ENCODE measurements at regions not wholly inside any gene's neighbourhood (a gene's known extent, or its start where the extent isn't known, plus 50 kb on each side); places are given as distances from the start of the nearest gene placed in this dataset.

DNA sequence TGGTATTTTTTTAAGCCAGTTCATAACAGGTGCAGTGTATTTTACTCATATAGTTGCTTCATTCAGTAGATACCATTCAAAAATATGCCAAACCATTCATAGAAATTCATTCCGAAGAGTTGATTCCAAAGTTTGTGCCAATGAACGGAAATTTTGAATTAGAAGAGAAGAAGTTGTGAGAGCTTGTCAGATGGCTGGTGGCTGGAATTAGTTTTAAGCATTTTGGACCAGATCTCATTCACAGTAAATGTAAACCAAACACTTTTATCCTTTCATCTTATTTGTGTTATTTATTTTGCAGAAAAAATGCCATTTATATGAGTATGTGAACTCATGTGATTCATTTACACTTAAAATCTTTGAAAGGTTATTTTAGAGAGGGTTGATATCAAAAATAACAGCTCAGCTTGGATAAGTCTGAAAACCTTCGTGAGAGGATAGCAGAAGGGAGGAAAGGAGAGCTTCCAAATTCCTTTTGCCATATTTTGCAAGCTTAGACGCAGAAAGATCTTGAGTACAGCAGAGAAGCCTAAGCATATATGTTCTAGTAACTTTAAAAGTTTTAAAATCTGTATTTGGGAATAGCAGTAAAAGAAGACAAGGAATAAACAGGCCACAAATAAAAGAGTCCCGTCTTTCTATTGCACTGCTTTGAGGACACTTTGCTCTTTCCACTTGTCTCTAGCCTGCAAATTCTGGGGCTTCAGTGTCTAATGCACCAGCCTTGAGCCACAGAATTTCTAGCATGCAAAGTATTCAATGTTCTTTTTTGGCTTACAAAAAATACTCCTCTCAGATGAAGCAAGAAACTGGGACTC is 253.6 kb upstream of the FLRT2 start:
- Histone ChIP-seq H3K27me3 (replicated peaks; ENCODE audit: insufficient read depth) (no peaks in the 10 kb centered on the region), H3K9me3 (no peaks in the 10 kb centered on the region), H3K36me3 (no peaks in the 10 kb centered on the region), H3K4me1 (replicated peaks) (no peaks in the 10 kb centered on the region), H3K27ac (no peak overlapping the region), H3K4me3 (no peak overlapping the region)
- TF ChIP-seq POLR2AphosphoS5 (IDR thresholded peaks at IDR 0.05) (no peak), POLR2A (IDR thresholded peaks at IDR 0.05) (no peak)
- TF ChIP-seq, protein P1, sequence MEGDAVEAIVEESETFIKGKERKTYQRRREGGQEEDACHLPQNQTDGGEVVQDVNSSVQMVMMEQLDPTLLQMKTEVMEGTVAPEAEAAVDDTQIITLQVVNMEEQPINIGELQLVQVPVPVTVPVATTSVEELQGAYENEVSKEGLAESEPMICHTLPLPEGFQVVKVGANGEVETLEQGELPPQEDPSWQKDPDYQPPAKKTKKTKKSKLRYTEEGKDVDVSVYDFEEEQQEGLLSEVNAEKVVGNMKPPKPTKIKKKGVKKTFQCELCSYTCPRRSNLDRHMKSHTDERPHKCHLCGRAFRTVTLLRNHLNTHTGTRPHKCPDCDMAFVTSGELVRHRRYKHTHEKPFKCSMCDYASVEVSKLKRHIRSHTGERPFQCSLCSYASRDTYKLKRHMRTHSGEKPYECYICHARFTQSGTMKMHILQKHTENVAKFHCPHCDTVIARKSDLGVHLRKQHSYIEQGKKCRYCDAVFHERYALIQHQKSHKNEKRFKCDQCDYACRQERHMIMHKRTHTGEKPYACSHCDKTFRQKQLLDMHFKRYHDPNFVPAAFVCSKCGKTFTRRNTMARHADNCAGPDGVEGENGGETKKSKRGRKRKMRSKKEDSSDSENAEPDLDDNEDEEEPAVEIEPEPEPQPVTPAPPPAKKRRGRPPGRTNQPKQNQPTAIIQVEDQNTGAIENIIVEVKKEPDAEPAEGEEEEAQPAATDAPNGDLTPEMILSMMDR (IDR thresholded peaks at IDR 0.05): no peak
- intact Hi-C loops (cut with DNase I): no loop called here
- 67% methylated on average over 5 of the region's 5 CpGs for WGBS
- no peak for DNase-seq (ENCODE audit: low spot score)

DNA sequence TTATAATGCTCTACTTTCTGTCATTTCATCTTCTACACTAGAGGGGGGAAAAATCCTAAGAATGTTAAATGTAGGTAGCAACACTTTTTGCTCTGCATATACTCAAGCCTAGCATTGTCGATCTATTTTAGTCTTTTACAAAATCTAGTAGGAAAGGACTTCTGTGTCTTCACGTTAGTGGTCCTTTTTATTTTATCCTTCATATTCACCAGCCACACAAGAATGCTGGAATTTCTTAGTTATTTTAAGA is 253.0 kb upstream of the FLRT2 start:
- Histone ChIP-seq H3K27me3 (replicated peaks; ENCODE audit: insufficient read depth) (no peaks in the 10 kb centered on the region), H3K4me1 (replicated peaks) (no peaks in the 10 kb centered on the region), H3K4me3 (no peak overlapping the region), H3K36me3 (no peaks in the 10 kb centered on the region), H3K27ac (no peak overlapping the region), H3K9me3 (no peaks in the 10 kb centered on the region)
- intact Hi-C loops (cut with DNase I): no loop called here
- no peak for DNase-seq (ENCODE audit: low spot score)
- no peak for TF ChIP-seq POLR2AphosphoS5 (IDR thresholded peaks at IDR 0.05)
- TF ChIP-seq POLR2A (IDR thresholded peaks at IDR 0.05): no peak
- TF ChIP-seq, protein P1 (IDR thresholded peaks at IDR 0.05): no peak
- WGBS: 79% methylated on average over 2 of the region's 2 CpGs

DNA sequence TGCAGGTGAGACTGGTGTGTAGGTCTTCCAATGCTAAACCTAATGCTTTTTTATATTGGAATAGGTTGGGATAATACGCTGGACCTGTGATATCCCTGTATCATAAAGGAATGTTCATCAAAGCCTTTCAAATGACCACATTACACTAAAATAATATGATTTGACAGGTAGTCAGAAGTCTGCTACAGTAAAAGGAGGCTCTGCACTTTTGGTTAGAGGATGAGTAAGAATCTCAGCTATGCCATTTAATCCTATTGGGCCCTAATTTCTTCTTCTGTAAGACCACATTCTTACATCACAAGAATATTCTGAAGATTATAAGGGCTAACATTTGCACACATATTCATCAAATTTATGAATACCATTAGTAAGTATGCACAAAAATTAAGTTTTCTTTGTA is 250.5 kb upstream of the FLRT2 start:
- Histone ChIP-seq H3K36me3 (no peaks in the 10 kb centered on the region), H3K27me3 (replicated peaks; ENCODE audit: insufficient read depth) (no peaks in the 10 kb centered on the region), H3K4me3 (no peak overlapping the region), H3K27ac (no peak overlapping the region), H3K4me1 (replicated peaks) (no peaks in the 10 kb centered on the region), H3K9me3 (no peaks in the 10 kb centered on the region)
- WGBS: 94% methylated on average over 1 of the region's 1 CpG
- DNase-seq (ENCODE audit: low spot score): no peak
- intact Hi-C loops (cut with DNase I): no loop called here
- TF ChIP-seq POLR2A (IDR thresholded peaks at IDR 0.05) (no peak), POLR2AphosphoS5 (IDR thresholded peaks at IDR 0.05) (no peak)
- TF ChIP-seq, protein P1 (IDR thresholded peaks at IDR 0.05): no peak

DNA sequence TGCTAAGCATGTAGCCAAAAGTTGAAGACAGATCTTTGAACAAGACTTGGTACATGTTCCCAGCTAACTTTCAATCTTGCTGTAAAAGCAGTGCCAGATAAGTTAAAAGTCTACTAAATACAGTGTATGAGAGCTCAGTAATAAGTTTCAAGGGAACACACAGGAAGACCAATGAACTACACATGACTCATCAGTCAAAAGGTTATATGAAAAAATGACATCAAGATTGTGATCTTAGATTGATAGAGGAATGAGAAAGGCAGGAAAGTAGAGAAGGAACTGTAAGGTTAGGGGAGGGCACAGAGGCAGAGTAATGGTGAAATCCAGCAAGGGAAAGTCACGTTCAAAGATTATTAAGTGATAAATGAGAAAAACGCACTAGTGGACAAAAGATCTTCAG is 249.9 kb upstream of the FLRT2 start:
- no peak overlapping the region for H3K4me3 ChIP-seq
- DNase-seq (ENCODE audit: low spot score): no peak
- H3K27ac ChIP-seq: no peak overlapping the region
- WGBS: 85% methylated on average over 2 of the region's 2 CpGs
- intact Hi-C loops (cut with DNase I): no loop called here
- H3K36me3 ChIP-seq: no peaks in the 10 kb centered on the region
- no peaks in the 10 kb centered on the region for H3K9me3 ChIP-seq
- no peaks in the 10 kb centered on the region for H3K4me1 ChIP-seq (replicated peaks)
- no peaks in the 10 kb centered on the region for H3K27me3 ChIP-seq (replicated peaks; ENCODE audit: insufficient read depth)
- TF ChIP-seq POLR2A (IDR thresholded peaks at IDR 0.05) (no peak), POLR2AphosphoS5 (IDR thresholded peaks at IDR 0.05) (no peak)
- TF ChIP-seq, protein P1 (IDR thresholded peaks at IDR 0.05): no peak

DNA sequence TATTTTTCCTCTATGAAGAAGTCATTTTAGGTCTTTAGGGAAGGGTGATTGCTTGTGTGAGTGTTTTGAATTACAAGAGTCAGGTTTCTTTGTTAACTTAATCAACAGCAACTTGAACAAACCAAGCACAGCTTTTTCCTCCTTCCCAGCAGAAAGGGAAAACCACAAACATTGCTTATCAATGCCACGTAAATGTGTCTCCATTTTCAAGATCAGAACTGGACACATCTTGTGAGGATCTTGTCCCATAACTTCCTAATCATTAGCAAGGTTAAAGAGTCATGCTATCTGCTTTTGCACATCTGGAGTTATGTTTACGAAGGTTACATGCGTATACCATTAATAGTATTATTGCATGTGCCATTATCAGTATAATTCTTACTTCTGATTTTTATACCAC is 248.0 kb upstream of the FLRT2 start:
- DNase-seq (ENCODE audit: low spot score): no peak
- intact Hi-C loops (cut with DNase I): no loop called here
- 84% methylated on average over 3 of the region's 3 CpGs for WGBS
- TF ChIP-seq POLR2AphosphoS5 (IDR thresholded peaks at IDR 0.05) (no peak), POLR2A (IDR thresholded peaks at IDR 0.05) (no peak)
- TF ChIP-seq, protein P1 (IDR thresholded peaks at IDR 0.05): no peak
- Histone ChIP-seq H3K27ac (no peak overlapping the region), H3K9me3 (no peaks in the 10 kb centered on the region), H3K4me3 (no peak overlapping the region), H3K4me1 (replicated peaks) (no peaks in the 10 kb centered on the region), H3K36me3 (no peaks in the 10 kb centered on the region), H3K27me3 (replicated peaks; ENCODE audit: insufficient read depth) (no peaks in the 10 kb centered on the region)

All from prostate gland (tissue), 2 donors.